ENCODE measurements at regions not wholly inside any gene's neighbourhood (a gene's known extent, or its start where the extent isn't known, plus 50 kb on each side); places are given as distances from the start of the nearest gene placed in this dataset.

DNA sequence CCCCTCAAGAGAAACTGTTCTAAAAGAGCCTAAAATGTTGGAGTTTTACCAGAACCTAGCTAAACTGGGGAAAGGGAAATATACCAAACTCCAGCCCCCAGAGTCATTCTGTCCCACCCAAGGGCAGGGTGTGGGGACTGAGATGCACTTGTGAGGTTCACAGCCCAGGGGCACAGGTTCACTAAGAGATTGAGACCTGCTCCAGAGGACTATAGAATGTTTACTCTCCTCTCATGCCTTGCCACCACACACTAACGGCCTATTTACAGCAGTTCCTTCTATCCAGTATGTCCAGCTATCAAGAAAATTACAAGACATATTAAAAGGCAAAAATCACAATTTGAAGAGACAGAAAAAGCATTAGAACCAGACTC is 60.6 kb upstream of the PARP11 start:
- TF ChIP-seq CTCF (conservative IDR thresholded peaks at IDR 0.05 in 1 of 2, IDR thresholded peaks at IDR 0.05 in 1 of 2; ENCODE audit: extremely low read depth in 1 of 2, insufficient read depth in 1 of 2, low read depth in 1 of 2, low read length in 2 of 2) (no peak), EZH2 (IDR thresholded peaks at IDR 0.05; ENCODE audit: borderline replicate concordance, low read length) (no peak)
